PC-3 (cell line): ENCODE measurements at regions not wholly inside any gene's neighbourhood (a gene's known extent, or its start where the extent isn't known, plus 50 kb on each side); places are given as distances from the start of the nearest gene placed in this dataset.

ENCODE experiments used
- ATAC-seq: fragments of 200-7000 bp; cut with Tn5 transposase; 2 replicates; pipeline ENCODE4 v1.9.1; 2020; ENCODE audit warnings: mild to moderate bottlenecking, moderate library complexity
- BruUV-seq: library from RNA; stranded (reverse); fragments of 400-500 nt; replicated peaks from 2 replicates; lab custom pipeline; 2021; lab: Mats Ljungman, UMichigan
- CTCF ChIA-PET: fragments of 300-600 bp; sonication (Branson Sonifier 250); formaldehyde crosslinking; loops from one replicate; lab custom pipeline; 2022; ENCODE audit warnings: antibody characterized with exemption; lab: Charles Lee
- POLR2A ChIA-PET: fragments of 300-600 bp; sonication (Branson Sonifier 250); formaldehyde crosslinking; loops from one replicate; lab custom pipeline; 2022; ENCODE audit warnings: antibody characterized with exemption; ENCODE audit not compliant: unreplicated experiment; lab: Charles Lee
- DNase-seq: peaks from one replicate; pipeline ENCODE4 v3.0.0-alpha.2; 2015
- H2AFZ ChIP-seq: fragments of 300-600 bp; sonication (generic); 2 replicates; pipeline ENCODE4 v1.6.0; 2016; ENCODE audit warnings: antibody characterized with exemption, low read length
- H3F3A ChIP-seq: fragments of 300-600 bp; sonication (generic); one replicate; pipeline ENCODE4 v1.6.0; 2017; ENCODE audit warnings: antibody characterized with exemption, low read length, control low read depth, mild to moderate bottlenecking; ENCODE audit not compliant: unreplicated experiment
- H3K27ac ChIP-seq: fragments of 300-600 bp; sonication (generic); 2 replicates; pipeline ENCODE4 v1.5.1; 2016; ENCODE audit warnings: mild to moderate bottlenecking, low read length
- H3K27me3 ChIP-seq: fragments of 300-600 bp; sonication (generic); 2 replicates; pipeline ENCODE4 v1.6.1; 2016; ENCODE audit warnings: low read length, mixed read lengths
- H3K36me3 ChIP-seq: fragments of 300-600 bp; sonication (generic); 2 replicates; pipeline ENCODE4 v1.6.1; 2016; ENCODE audit warnings: low read depth, mixed run types, low read length, mixed read lengths
- H3K4me1 ChIP-seq: fragments of 300-600 bp; sonication (generic); 2 replicates; pipeline ENCODE4 v1.5.1; 2016; ENCODE audit warnings: low read length; ENCODE audit not compliant: insufficient read depth
- H3K4me2 ChIP-seq: fragments of 300-600 bp; sonication (generic); 2 replicates; pipeline ENCODE4 v1.6.0; 2016; ENCODE audit warnings: low read length
- H3K4me3 ChIP-seq: fragments of 300-600 bp; sonication (generic); 2 replicates; pipeline ENCODE4 v1.5.1; 2016; ENCODE audit warnings: mild to moderate bottlenecking, low read length, mixed read lengths
- H3K79me2 ChIP-seq: fragments of 300-600 bp; sonication (generic); 2 replicates; pipeline ENCODE4 v1.6.1; 2017; ENCODE audit warnings: low read length, mixed read lengths
- H3K9ac ChIP-seq: fragments of 300-600 bp; sonication (generic); 2 replicates; pipeline ENCODE4 v1.6.0; 2016; ENCODE audit warnings: mild to moderate bottlenecking, low read length
- H3K9me2 ChIP-seq: fragments of 300-600 bp; sonication (generic); replicated peaks from 2 replicates; pipeline ENCODE4 v1.6.1; 2016; ENCODE audit warnings: mixed run types, low read length, mixed read lengths
- H3K9me3 ChIP-seq: fragments of 300-600 bp; sonication (generic); 2 replicates; pipeline ENCODE4 v1.6.1; 2016; ENCODE audit warnings: low read length, mixed read lengths
- H4K20me1 ChIP-seq: fragments of 300-600 bp; sonication (generic); 2 replicates; pipeline ENCODE4 v1.6.1; 2016; ENCODE audit warnings: low read length, mixed read lengths
- EZH2 ChIP-seq: fragments of 300-600 bp; sonication (generic); IDR thresholded peaks from one replicate; pipeline ENCODE4 v1.6.1; 2017; ENCODE audit warnings: antibody characterized with exemption, mild to moderate bottlenecking, low read length; ENCODE audit not compliant: unreplicated experiment
- EZH2phosphoT487 ChIP-seq: fragments of 300-600 bp; sonication (generic); IDR thresholded peaks from 2 replicates; pipeline ENCODE4 v1.6.1; 2018; ENCODE audit warnings: mild to moderate bottlenecking, antibody characterized with exemption, low read length, borderline replicate concordance
- intact Hi-C: fragments of 100-400 bp; cut with micrococcal nuclease; formaldehyde crosslinking; loops from 2 replicates; pipeline ENCODE4 v1.9.0; 2023
- TF ChIP-seq, protein P1 (sequence below): fragments of 300-600 bp; sonication (generic); conservative IDR thresholded peaks from 2 replicates; pipeline ENCODE4 v1.5.1; 2017; ENCODE audit warnings: antibody characterized with exemption, low read depth, mild to moderate bottlenecking, low read length

- no peak overlapping the region for H3K9ac ChIP-seq
- POLR2A ChIA-PET: no interaction called here
- no peaks in the 10 kb centered on the region for H3K79me2 ChIP-seq
- H3K9me3 ChIP-seq: no peaks in the 10 kb centered on the region
- H3K27me3 ChIP-seq: peaks cover 2% of the 10 kb centered on the region; the same call in 1 of the 2 replicates
- no peak overlapping the region for H3K4me2 ChIP-seq
- H3F3A ChIP-seq: no peaks in the 10 kb centered on the region
- H3K4me1 ChIP-seq: no peaks in the 10 kb centered on the region
- intact Hi-C loops: no loop called here
- TF ChIP-seq, protein P1, sequence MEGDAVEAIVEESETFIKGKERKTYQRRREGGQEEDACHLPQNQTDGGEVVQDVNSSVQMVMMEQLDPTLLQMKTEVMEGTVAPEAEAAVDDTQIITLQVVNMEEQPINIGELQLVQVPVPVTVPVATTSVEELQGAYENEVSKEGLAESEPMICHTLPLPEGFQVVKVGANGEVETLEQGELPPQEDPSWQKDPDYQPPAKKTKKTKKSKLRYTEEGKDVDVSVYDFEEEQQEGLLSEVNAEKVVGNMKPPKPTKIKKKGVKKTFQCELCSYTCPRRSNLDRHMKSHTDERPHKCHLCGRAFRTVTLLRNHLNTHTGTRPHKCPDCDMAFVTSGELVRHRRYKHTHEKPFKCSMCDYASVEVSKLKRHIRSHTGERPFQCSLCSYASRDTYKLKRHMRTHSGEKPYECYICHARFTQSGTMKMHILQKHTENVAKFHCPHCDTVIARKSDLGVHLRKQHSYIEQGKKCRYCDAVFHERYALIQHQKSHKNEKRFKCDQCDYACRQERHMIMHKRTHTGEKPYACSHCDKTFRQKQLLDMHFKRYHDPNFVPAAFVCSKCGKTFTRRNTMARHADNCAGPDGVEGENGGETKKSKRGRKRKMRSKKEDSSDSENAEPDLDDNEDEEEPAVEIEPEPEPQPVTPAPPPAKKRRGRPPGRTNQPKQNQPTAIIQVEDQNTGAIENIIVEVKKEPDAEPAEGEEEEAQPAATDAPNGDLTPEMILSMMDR: no peak
- TF ChIP-seq EZH2: no peak
- TF ChIP-seq EZH2phosphoT487: no peak
- no peak overlapping the region for H2AFZ ChIP-seq
- no peak overlapping the region for H3K4me3 ChIP-seq
- DNase-seq (no peak), ATAC-seq (no peak)
- no peaks in the 10 kb centered on the region for H3K9me2 ChIP-seq
- H4K20me1 ChIP-seq: no peaks in the 10 kb centered on the region
- BruUV-seq: no TSS peak
- H3K36me3 ChIP-seq: no peaks in the 10 kb centered on the region
- CTCF ChIA-PET: no interaction called here
- H3K27ac ChIP-seq: no peak overlapping the region
Observed at GRCh38 chr15:25959100-25959499, 96.0 kb upstream of the ATP10A start.

- H3K9ac ChIP-seq: no peak overlapping the region
- H3K27ac ChIP-seq: no peak overlapping the region
- no peaks in the 10 kb centered on the region for H3K4me1 ChIP-seq
- H3K9me2 ChIP-seq: no peaks in the 10 kb centered on the region
- no peak for DNase-seq
- no peak for TF ChIP-seq EZH2phosphoT487
- no peak for TF ChIP-seq EZH2
- no peaks in the 10 kb centered on the region for H3K9me3 ChIP-seq
- CTCF ChIA-PET: no interaction called here
- H3K27me3 ChIP-seq: peaks cover 2% of the 10 kb centered on the region; the same call in 1 of the 2 replicates
- BruUV-seq: no TSS peak
- H3K79me2 ChIP-seq: no peaks in the 10 kb centered on the region
- no peaks in the 10 kb centered on the region for H4K20me1 ChIP-seq
- H2AFZ ChIP-seq: no peak overlapping the region
- H3K36me3 ChIP-seq: no peaks in the 10 kb centered on the region
- ATAC-seq: no peak
- H3F3A ChIP-seq: no peaks in the 10 kb centered on the region
- H3K4me2 ChIP-seq: no peak overlapping the region
- intact Hi-C loops: no loop called here
- no peak overlapping the region for H3K4me3 ChIP-seq
- POLR2A ChIA-PET: no interaction called here
Observed at GRCh38 chr15:25955628-25956027, 92.5 kb upstream of the ATP10A start.

DNA sequence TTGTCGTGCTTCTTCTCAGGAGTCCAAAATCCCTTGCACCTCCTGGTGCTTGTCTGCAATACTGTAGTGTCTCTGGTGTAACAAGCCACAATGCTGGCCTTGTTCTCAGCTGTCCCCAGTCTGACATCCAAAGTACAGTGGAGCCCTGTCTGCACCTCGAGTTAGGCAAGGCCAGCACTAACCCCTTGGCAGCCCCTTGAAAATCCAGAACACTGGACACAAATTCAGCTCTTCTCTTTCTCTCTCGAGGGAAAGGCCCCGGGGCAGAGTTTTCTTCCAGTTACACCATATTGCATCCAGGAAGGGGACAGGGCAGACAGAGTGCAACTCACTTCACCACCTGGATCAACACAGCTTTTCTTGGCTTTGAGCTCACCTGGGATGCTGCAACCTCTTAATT lies 91.3 kb upstream of the ATP10A start:
- no peak for ATAC-seq
- no peak overlapping the region for H3K4me3 ChIP-seq
- H2AFZ ChIP-seq: no peak overlapping the region
- intact Hi-C loops: no loop called here
- TF ChIP-seq, protein P1: no peak
- ChIA-PET CTCF (no interaction called here), POLR2A (no interaction called here)
- no peaks in the 10 kb centered on the region for H3K36me3 ChIP-seq
- no TSS peak for BruUV-seq
- H3K9me3 ChIP-seq: no peaks in the 10 kb centered on the region
- no peaks in the 10 kb centered on the region for H3K9me2 ChIP-seq
- H3F3A ChIP-seq: no peaks in the 10 kb centered on the region
- no peak overlapping the region for H3K4me2 ChIP-seq
- H3K4me1 ChIP-seq: no peaks in the 10 kb centered on the region
- H3K79me2 ChIP-seq: no peaks in the 10 kb centered on the region
- no peak overlapping the region for H3K27ac ChIP-seq
- DNase-seq: no peak
- no peaks in the 10 kb centered on the region for H4K20me1 ChIP-seq
- peaks cover 2% of the 10 kb centered on the region; the same call in 1 of the 2 replicates for H3K27me3 ChIP-seq
- H3K9ac ChIP-seq: no peak overlapping the region
